ENCODE measurements at regions not wholly inside any gene's neighbourhood (a gene's known extent, or its start where the extent isn't known, plus 50 kb on each side); places are given as distances from the start of the nearest gene placed in this dataset.
"Not testable (repeated sequence)": the region's sequence is repeated elsewhere in the genome, so short reads cannot be mapped to it uniquely, and the experiment has no call there.

- no peak for TF ChIP-seq POLR2A (IDR thresholded peaks at IDR 0.05; ENCODE audit: extremely low read depth, insufficient read length)
- TF ChIP-seq, protein P1, sequence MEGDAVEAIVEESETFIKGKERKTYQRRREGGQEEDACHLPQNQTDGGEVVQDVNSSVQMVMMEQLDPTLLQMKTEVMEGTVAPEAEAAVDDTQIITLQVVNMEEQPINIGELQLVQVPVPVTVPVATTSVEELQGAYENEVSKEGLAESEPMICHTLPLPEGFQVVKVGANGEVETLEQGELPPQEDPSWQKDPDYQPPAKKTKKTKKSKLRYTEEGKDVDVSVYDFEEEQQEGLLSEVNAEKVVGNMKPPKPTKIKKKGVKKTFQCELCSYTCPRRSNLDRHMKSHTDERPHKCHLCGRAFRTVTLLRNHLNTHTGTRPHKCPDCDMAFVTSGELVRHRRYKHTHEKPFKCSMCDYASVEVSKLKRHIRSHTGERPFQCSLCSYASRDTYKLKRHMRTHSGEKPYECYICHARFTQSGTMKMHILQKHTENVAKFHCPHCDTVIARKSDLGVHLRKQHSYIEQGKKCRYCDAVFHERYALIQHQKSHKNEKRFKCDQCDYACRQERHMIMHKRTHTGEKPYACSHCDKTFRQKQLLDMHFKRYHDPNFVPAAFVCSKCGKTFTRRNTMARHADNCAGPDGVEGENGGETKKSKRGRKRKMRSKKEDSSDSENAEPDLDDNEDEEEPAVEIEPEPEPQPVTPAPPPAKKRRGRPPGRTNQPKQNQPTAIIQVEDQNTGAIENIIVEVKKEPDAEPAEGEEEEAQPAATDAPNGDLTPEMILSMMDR (IDR thresholded peaks at IDR 0.05; ENCODE audit: low read depth, low read length): no peak
- no peak overlapping the region for H3K4me3 ChIP-seq (ENCODE audit: low read depth, low read length)
- no peak for DNase-seq (ENCODE audit: low read depth)
Observed at GRCh38 chr5:51802551-51803184, 419.4 kb downstream of the ISL1 start.

DNA sequence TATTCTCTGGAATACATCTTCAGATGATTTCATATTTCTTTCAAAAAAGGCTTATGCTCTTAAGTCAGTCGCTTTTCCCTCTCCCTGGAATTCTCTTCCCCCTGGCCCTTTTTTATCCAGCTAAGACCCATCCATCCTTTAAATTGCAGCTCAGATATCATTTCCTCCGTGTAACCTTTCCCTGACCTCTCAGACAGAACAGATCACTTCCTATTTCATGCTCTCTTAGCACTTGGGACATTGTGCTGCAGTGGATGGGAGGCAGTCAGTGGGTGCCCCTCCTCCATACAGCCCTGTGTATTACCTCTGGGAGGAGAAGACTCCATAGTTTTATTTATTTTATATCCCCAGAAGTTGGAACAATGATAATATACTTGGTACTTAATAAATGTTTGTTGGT, 423.4 kb downstream of the ISL1 start:
- no peak overlapping the region for H3K4me3 ChIP-seq (ENCODE audit: low read depth, low read length)
- TF ChIP-seq MAX (IDR thresholded peaks at IDR 0.05; ENCODE audit: low read depth, low read length) (no peak), POLR2A (IDR thresholded peaks at IDR 0.05; ENCODE audit: extremely low read depth, insufficient read length) (no peak), MYC (IDR thresholded peaks at IDR 0.05; ENCODE audit: low read depth, low read length) (no peak)
- TF ChIP-seq, protein P1 (IDR thresholded peaks at IDR 0.05; ENCODE audit: low read depth, low read length): no peak
- DNase-seq (ENCODE audit: low read depth): no peak

- H3K4me3 ChIP-seq (ENCODE audit: low read depth, low read length): no peak overlapping the region
- DNase-seq (ENCODE audit: low read depth): no peak
- TF ChIP-seq POLR2A (IDR thresholded peaks at IDR 0.05; ENCODE audit: extremely low read depth, insufficient read length) (no peak), MYC (IDR thresholded peaks at IDR 0.05; ENCODE audit: low read depth, low read length) (no peak), MAX (IDR thresholded peaks at IDR 0.05; ENCODE audit: low read depth, low read length) (no peak)
- TF ChIP-seq, protein P1 (IDR thresholded peaks at IDR 0.05; ENCODE audit: low read depth, low read length): no peak
Observed at GRCh38 chr5:51810592-51810991, 427.3 kb downstream of the ISL1 start.

DNA sequence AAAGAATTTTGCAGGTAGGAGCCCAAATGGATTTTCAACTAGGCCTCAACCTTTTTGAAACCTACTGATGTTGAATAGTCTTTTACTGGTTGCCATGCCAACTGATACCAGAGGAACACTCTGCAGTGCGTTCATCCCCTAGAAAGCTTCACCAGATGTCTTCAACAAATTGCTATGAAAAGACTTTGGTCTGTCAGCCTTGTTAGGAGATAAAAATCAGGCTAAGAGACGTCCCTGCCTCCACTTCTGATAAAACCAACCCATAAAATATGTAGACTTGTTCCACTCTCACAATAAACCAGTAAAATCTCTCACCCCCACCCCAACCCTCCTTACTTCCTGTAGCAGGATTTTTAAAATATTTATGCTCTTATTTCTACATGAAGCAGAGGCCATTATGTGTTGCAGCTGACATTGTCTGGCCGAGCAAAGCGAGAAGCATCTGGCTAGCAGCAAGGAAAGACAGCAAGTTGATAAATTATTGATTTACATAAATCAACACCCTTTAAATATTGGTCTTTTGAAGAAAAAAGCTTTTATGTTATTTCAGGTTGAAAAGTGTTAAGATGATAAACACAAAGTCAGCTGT, 428.7 kb downstream of the ISL1 start:
- no peak overlapping the region for H3K4me3 ChIP-seq (ENCODE audit: low read depth, low read length)
- DNase-seq (ENCODE audit: low read depth): no peak
- no peak for TF ChIP-seq POLR2A (IDR thresholded peaks at IDR 0.05; ENCODE audit: extremely low read depth, insufficient read length)
- TF ChIP-seq, protein P1 (IDR thresholded peaks at IDR 0.05; ENCODE audit: low read depth, low read length): no peak
- TF ChIP-seq MAX (IDR thresholded peaks at IDR 0.05; ENCODE audit: low read depth, low read length): no peak
- TF ChIP-seq MYC (IDR thresholded peaks at IDR 0.05; ENCODE audit: low read depth, low read length): no peak

- DNase-seq (ENCODE audit: low read depth); H3K4me3 ChIP-seq (ENCODE audit: low read depth, low read length): not testable (repeated sequence)
Observed at GRCh38 chr5:51814817-51815216, 431.6 kb downstream of the ISL1 start.

GRCh38 chr5:51816427-51816826, 433.2 kb downstream of the ISL1 start:
- DNase-seq (ENCODE audit: low read depth): no peak
- no peak overlapping the region for H3K4me3 ChIP-seq (ENCODE audit: low read depth, low read length)
- TF ChIP-seq MYC (IDR thresholded peaks at IDR 0.05; ENCODE audit: low read depth, low read length) (no peak), POLR2A (IDR thresholded peaks at IDR 0.05; ENCODE audit: extremely low read depth, insufficient read length) (no peak), MAX (IDR thresholded peaks at IDR 0.05; ENCODE audit: low read depth, low read length) (no peak)
- TF ChIP-seq, protein P1 (IDR thresholded peaks at IDR 0.05; ENCODE audit: low read depth, low read length): no peak

All from NB4 (cell line).